HG03280 (cell line): ENCODE measurements at regions not wholly inside any gene's neighbourhood (a gene's known extent, or its start where the extent isn't known, plus 50 kb on each side); places are given as distances from the start of the nearest gene placed in this dataset.

ENCODE experiments used
- ATAC-seq: cut with Tn5 transposase; IDR thresholded peaks from one replicate; pipeline ENCODE4 v1.9.1; 2021; ENCODE audit warnings: mild to moderate bottlenecking, moderate library complexity; ENCODE audit not compliant: unreplicated experiment

GRCh38 chr4:13184199-13184598 is 299.9 kb downstream of the RAB28 start:
- ATAC-seq: no peak

DNA sequence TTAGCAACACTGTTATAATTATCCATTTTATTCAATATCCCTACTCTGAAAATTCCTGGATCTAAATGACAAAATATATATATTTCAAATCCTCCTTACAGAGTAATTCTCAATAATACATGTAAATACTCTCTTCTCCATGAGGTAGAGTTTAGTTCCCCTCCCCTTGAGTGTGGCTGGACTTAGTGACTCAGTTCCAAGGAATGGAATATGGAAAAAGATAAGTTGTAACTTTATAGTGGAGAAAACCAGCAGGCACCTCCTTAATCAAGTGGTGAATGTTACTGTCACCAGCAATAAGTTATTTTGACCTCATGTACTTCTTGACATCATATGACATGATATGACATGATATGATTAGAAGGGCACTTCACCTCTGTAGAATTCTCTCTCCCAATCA is 302.0 kb downstream of the RAB28 start:
- no peak for ATAC-seq

DNA sequence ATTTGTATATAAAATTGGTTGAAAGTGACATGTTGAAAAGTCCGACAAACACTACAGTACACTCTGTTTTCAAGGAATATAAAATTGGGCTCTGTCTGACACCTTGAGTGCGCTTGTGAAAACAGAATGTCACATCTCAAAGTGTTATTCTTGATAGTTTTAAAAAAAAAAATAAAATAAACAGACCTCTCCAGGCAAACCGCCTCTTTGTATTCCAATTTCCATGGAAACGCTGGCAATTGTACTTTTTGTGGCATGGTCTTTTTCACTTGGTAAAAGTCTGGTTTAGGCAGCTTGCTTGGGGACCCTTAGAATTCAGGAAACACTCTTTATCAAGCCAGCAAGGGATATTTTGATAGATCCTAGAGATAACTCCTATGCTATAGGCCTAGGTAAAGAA is 302.5 kb downstream of the RAB28 start:
- ATAC-seq: no peak

DNA sequence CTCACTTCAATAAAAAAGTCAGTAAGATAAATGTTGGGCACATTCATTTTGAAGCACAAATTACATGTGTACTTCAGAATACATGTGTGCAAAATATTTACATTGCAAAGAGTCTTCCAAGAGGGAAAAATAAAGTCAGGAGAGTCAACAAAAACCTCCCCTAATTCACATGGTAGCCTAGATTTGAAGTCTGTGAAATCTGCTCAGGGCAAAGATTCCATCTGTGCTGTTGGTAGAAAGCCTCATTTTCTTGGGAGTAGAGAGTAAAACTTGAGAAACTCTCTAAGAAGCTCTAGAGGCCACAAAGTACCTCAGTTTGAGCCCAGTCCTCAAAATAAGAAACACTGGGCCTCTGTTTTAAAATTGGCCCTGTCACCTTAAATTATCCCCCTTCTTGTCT is 303.4 kb downstream of the RAB28 start:
- ATAC-seq: no peak

- no peak for ATAC-seq
Observed at GRCh38 chr4:13178621-13179020, 305.5 kb downstream of the RAB28 start.

DNA sequence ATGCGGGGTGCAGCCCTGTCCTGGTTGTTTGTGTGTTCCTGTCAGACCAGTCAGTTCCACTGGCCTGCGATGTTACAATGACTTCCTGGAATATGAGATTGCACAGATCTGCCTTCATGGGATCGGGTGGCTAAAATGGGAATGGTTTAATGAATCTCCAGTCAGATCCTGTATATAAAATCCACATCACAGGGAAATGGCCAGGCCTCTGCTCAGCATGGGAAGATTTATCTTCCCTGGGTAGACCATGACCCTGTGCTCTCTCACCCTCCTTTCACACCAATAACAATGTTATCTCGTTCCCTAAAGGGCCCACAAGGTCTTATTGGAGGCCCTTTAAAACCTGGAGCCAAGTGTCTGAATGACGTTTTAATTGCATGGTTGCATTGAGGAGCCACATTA is 307.4 kb downstream of the RAB28 start:
- no peak for ATAC-seq

- ATAC-seq: no peak
Observed at GRCh38 chr4:13174926-13175325, 309.2 kb downstream of the RAB28 start.

GRCh38 chr4:13174001-13174400 is 310.1 kb downstream of the RAB28 start:
- ATAC-seq: no peak

GRCh38 chr4:13171292-13172057 is 312.7 kb downstream of the RAB28 start:
- ATAC-seq: no peak

GRCh38 chr4:13169731-13170525 is 314.2 kb downstream of the RAB28 start:
- ATAC-seq: no peak

DNA sequence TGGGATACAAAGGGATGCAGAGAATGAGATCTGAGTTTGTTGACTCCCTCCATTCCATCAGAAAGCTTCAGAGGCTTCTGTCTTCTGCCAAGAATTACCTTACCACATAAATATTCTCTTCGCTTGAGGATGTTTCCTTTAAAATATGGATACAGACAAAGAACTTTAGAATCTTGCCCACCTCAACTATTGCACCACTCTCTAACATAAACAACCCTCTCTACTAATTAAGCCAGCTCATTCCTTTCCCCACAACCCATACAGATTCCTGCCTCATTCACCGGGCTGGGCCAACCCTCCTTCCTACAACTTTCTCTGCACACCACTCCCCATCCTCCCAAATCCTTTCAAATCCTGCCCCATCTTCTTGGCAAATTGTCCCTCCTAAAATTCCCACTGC is 315.8 kb downstream of the RAB28 start:
- no peak for ATAC-seq

DNA sequence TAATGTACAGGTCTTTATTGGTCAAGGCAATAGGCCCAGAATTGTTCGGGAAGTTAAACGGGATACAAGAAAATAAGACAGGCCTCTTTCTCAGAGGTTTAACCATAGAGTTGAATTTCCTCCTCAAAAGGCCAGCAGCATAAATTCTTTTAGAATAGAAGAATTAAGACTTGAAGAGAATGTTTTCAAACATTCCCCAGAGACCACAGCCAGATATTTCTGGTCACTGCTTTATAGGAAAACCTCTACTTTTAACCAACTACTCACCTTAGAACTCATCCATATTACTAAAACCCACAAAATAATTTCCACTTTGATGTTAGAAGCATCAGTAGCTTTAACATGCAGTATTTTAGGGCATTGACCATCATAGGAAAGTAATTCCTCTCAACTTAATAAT is 317.9 kb downstream of the RAB28 start:
- ATAC-seq: no peak

DNA sequence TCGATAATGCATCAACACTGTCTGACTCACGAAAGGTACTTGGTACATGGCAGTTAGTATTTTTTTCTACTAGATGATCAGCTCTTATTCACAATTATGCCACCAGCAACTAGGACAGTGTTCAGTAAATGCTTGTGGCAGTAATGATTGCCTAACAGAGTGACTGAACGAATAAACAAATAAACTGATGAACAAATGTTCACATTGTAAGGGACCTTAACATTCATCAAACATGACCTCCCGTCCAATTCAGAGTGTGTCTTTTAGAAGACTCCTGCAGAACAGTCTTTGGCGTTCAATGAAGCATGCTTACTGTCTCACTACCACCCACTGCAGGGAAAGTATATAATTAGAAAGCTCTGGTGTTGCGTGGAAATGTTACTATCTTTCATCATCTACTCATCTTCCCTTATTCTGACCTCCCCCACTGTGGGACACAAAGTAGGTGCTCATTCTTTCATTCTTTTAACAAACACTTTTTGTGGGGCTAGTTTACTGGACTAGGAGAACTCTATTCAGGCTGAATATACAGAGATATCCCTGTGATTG is 319.3 kb downstream of the RAB28 start:
- ATAC-seq: no peak

GRCh38 chr4:13162886-13163285 is 321.3 kb downstream of the RAB28 start:
- no peak for ATAC-seq

GRCh38 chr4:13160920-13161319 is 323.2 kb downstream of the RAB28 start:
- no peak for ATAC-seq

GRCh38 chr4:13159041-13159620 is 325.0 kb downstream of the RAB28 start:
- ATAC-seq: no peak

- no peak for ATAC-seq
Observed at GRCh38 chr4:13151194-13151593, 332.9 kb downstream of the RAB28 start.

GRCh38 chr4:13143222-13144070 is 340.7 kb downstream of the RAB28 start:
- ATAC-seq: no peak

GRCh38 chr4:13142726-13143125 is 341.4 kb downstream of the RAB28 start:
- ATAC-seq: no peak

GRCh38 chr4:13142191-13142590 is 341.9 kb downstream of the RAB28 start:
- no peak for ATAC-seq

DNA sequence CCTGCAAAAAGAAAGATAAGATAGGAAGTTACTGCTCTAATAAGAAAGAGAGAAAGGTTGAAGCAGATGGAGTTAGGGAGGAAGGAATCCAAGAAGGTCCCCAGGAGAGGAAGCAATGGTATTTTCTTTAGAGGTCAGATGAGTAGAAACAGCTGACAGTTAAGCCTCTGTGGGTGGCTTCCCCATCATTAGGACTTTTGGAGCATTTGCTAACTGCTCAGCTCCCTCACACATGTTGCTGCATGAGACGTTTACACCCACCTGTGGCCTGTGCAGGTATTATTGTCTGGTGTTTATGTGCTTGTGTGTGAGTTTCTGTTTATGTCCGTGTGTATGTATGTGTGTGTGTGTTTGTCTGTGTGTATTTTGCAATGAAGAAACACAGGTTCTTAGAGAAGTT is 346.8 kb downstream of the RAB28 start:
- no peak for ATAC-seq
